A172 (cell line): ENCODE measurements at regions not wholly inside any gene's neighbourhood (a gene's known extent, or its start where the extent isn't known, plus 50 kb on each side); places are given as distances from the start of the nearest gene placed in this dataset.
"Not testable (repeated sequence)": the region's sequence is repeated elsewhere in the genome, so short reads cannot be mapped to it uniquely, and the experiment has no call there.

Experiments
- DNase-seq: peaks from one replicate; pipeline ENCODE4 v3.0.0-alpha.2; 2015; ENCODE audit warnings: low spot score

- no peak for DNase-seq
Measured at GRCh38 chr10:119996944-119997343, 104.4 kb downstream of the SEC23IP start.

- DNase-seq = no peak
Measured at GRCh38 chr10:119997429-119997828, 104.9 kb downstream of the SEC23IP start.

GRCh38 chr10:120002785-120003184 lies 110.3 kb downstream of the SEC23IP start:
- DNase-seq = no peak

GRCh38 chr10:120005207-120006201 lies 113.0 kb downstream of the SEC23IP start:
- DNase-seq = peak; percentile 16

GRCh38 chr10:120007261-120007660 lies 114.7 kb downstream of the SEC23IP start:
- DNase-seq = no peak

GRCh38 chr10:120011359-120012130 lies 119.0 kb downstream of the SEC23IP start:
- no peak for DNase-seq

GRCh38 chr10:120012131-120012400 lies 119.5 kb downstream of the SEC23IP start:
- no peak for DNase-seq

GRCh38 chr10:120012566-120012965 lies 120.0 kb downstream of the SEC23IP start:
- DNase-seq = peak; percentile 70

- DNase-seq = no peak
Measured at GRCh38 chr10:120014031-120014430, 121.5 kb downstream of the SEC23IP start.

GRCh38 chr10:120015064-120015463 lies 122.5 kb downstream of the SEC23IP start:
- no peak for DNase-seq

GRCh38 chr10:120016906-120017305 lies 124.4 kb downstream of the SEC23IP start:
- DNase-seq = no peak

- no peak for DNase-seq
Measured at GRCh38 chr10:120017733-120018417, 125.3 kb downstream of the SEC23IP start.

- no peak for DNase-seq
Measured at GRCh38 chr10:120018695-120019094, 126.2 kb downstream of the SEC23IP start.

- DNase-seq = no peak
Measured at GRCh38 chr10:120019568-120019967, 127.0 kb downstream of the SEC23IP start.

- DNase-seq = no peak
Measured at GRCh38 chr10:120022357-120022756, 129.8 kb downstream of the SEC23IP start.

GRCh38 chr10:120034236-120034635 lies 141.7 kb downstream of the SEC23IP start:
- no peak for DNase-seq

GRCh38 chr10:120039046-120039445 lies 146.5 kb downstream of the SEC23IP start:
- DNase-seq = no peak

- DNase-seq = no peak
Measured at GRCh38 chr10:120039826-120040225, 147.3 kb downstream of the SEC23IP start.

GRCh38 chr10:120041807-120042559 lies 149.5 kb downstream of the SEC23IP start:
- no peak for DNase-seq

- DNase-seq = no peak
Measured at GRCh38 chr10:120042705-120043104, 150.2 kb downstream of the SEC23IP start.

- DNase-seq = not testable (repeated sequence)
Measured at GRCh38 chr10:120047373-120047772, 154.8 kb downstream of the SEC23IP start.

GRCh38 chr10:120047926-120048325 lies 155.4 kb downstream of the SEC23IP start:
- no peak for DNase-seq
